WTC11 (cell line): ENCODE measurements at regions not wholly inside any gene's neighbourhood (a gene's known extent, or its start where the extent isn't known, plus 50 kb on each side); places are given as distances from the start of the nearest gene placed in this dataset.

Experiments used
- CBFB ChIP-seq: sonication (generic); formaldehyde crosslinking; IDR thresholded peaks from 2 replicates; pipeline ENCODE4 v1.8.1; 2022; ENCODE audit warnings: mild to moderate bottlenecking, low read depth, missing genetic modification reagents
- E2F4 ChIP-seq: sonication (generic); formaldehyde crosslinking; IDR thresholded peaks from 2 replicates; pipeline ENCODE4 v1.8.1; 2022; ENCODE audit warnings: low read depth, mild to moderate bottlenecking, moderate library complexity, missing genetic modification reagents, borderline replicate concordance
- EMX1 ChIP-seq: fragments of 250-450 bp; sonication (Bioruptor Pico); IDR thresholded peaks from 2 replicates; pipeline ENCODE4 v1.8.0; 2021; ENCODE audit warnings: mild to moderate bottlenecking
- HMGA2 ChIP-seq: fragments of 250-450 bp; sonication (Bioruptor Pico); IDR thresholded peaks from 2 replicates; pipeline ENCODE4 v1.4.0; 2021; ENCODE audit warnings: mild to moderate bottlenecking, moderate library complexity
- NFYB ChIP-seq: sonication (generic); formaldehyde crosslinking; conservative IDR thresholded peaks from 2 replicates; pipeline ENCODE4 v1.8.0; 2022; ENCODE audit warnings: low read depth, missing genetic modification reagents
- TCF7 ChIP-seq: sonication (generic); formaldehyde crosslinking; IDR thresholded peaks from 2 replicates; pipeline ENCODE4 v1.8.0; 2022; ENCODE audit warnings: mild to moderate bottlenecking, low read depth, missing genetic modification reagents, moderate library complexity
- TEAD4 ChIP-seq: sonication (generic); formaldehyde crosslinking; IDR thresholded peaks from 2 replicates; pipeline ENCODE4 v1.8.0; 2022; ENCODE audit warnings: mild to moderate bottlenecking, missing genetic modification reagents
- ZNF121 ChIP-seq: sonication (generic); formaldehyde crosslinking; IDR thresholded peaks from 2 replicates; pipeline ENCODE4 v1.8.0; 2023; ENCODE audit warnings: missing genetic modification reagents
- ZNF281 ChIP-seq: sonication (generic); formaldehyde crosslinking; IDR thresholded peaks from 2 replicates; pipeline ENCODE4 v1.8.0; 2023; ENCODE audit warnings: mild to moderate bottlenecking, missing genetic modification reagents
- TF ChIP-seq, protein P1 (sequence below): fragments of 200-600 bp; IDR thresholded peaks from 2 replicates; pipeline ENCODE4 v1.8.0; 2022; ENCODE audit warnings: antibody characterized with exemption

DNA sequence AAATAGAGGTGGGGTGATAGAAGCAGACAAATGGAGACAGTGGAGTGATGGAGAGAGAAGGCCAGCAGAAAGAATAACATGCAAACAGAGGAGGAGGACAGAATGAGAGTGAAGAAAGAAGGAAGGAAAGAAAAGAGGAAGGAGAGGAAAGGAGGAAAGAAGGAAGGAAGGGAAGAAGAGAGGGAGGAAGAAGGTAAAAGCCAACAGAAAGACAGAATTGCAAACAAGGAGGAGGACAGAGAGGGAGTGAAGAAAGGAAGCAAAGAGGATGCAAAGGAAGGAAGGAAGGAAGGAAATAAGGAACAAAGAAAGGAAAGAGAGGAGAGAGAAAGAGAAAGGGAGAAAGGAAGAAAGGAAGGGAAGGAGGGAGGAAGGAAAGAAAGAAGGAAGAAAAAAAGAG is 444.0 kb downstream of the IRS1 start:
- no peak for TF ChIP-seq TCF7 (CRISPR knock-in tag)
- TF ChIP-seq, protein P1, sequence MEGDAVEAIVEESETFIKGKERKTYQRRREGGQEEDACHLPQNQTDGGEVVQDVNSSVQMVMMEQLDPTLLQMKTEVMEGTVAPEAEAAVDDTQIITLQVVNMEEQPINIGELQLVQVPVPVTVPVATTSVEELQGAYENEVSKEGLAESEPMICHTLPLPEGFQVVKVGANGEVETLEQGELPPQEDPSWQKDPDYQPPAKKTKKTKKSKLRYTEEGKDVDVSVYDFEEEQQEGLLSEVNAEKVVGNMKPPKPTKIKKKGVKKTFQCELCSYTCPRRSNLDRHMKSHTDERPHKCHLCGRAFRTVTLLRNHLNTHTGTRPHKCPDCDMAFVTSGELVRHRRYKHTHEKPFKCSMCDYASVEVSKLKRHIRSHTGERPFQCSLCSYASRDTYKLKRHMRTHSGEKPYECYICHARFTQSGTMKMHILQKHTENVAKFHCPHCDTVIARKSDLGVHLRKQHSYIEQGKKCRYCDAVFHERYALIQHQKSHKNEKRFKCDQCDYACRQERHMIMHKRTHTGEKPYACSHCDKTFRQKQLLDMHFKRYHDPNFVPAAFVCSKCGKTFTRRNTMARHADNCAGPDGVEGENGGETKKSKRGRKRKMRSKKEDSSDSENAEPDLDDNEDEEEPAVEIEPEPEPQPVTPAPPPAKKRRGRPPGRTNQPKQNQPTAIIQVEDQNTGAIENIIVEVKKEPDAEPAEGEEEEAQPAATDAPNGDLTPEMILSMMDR = no peak
- no peak for TF ChIP-seq E2F4
- no peak for TF ChIP-seq CBFB (CRISPR knock-in tag)
- TF ChIP-seq NFYB (CRISPR knock-in tag) = no peak
- no peak for TF ChIP-seq ZNF121 (CRISPR knock-in tag)
- no peak for TF ChIP-seq EMX1 (CRISPR knock-in tag)
- no peak for TF ChIP-seq TEAD4 (CRISPR knock-in tag)
- TF ChIP-seq ZNF281 = no peak
- TF ChIP-seq HMGA2 (CRISPR knock-in tag) = no peak
